H9 (cell line): ENCODE measurements at regions not wholly inside any gene's neighbourhood (a gene's known extent, or its start where the extent isn't known, plus 50 kb on each side); places are given as distances from the start of the nearest gene placed in this dataset.
"Not testable (repeated sequence)": the region's sequence is repeated elsewhere in the genome, so short reads cannot be mapped to it uniquely, and the experiment has no call there.

Experiments used
- DNase-seq: peaks from one replicate; pipeline ENCODE4 v3.0.0-alpha.2; 2017
- H2AFZ ChIP-seq: one replicate; pipeline ENCODE4 v1.6.1; 2013; ENCODE audit warnings: mild to moderate bottlenecking, low read length, control low read depth, moderate library complexity
- H2AK5ac ChIP-seq: 2 replicates; pipeline ENCODE4 v1.6.1; 2013; ENCODE audit warnings: low read length, control low read depth, mixed read lengths; ENCODE audit not compliant: insufficient read length
- H2BK120ac ChIP-seq: one replicate; pipeline ENCODE4 v1.6.1; 2013; ENCODE audit warnings: low read depth, mild to moderate bottlenecking, low read length, control low read depth, inconsistent platforms; ENCODE audit not compliant: poor library complexity, severe bottlenecking
- H2BK12ac ChIP-seq: 2 replicates; pipeline ENCODE4 v1.6.1; 2013; ENCODE audit warnings: low read length, control low read depth, mixed read lengths, low read depth; ENCODE audit not compliant: insufficient read length
- H2BK15ac ChIP-seq: 2 replicates; pipeline ENCODE4 v1.6.1; 2013; ENCODE audit warnings: low read depth, low read length, control low read depth
- H2BK20ac ChIP-seq: one replicate; pipeline ENCODE4 v1.6.1; 2013; ENCODE audit warnings: low read depth, mild to moderate bottlenecking, low read length, control low read depth, inconsistent platforms; ENCODE audit not compliant: poor library complexity, severe bottlenecking
- H2BK5ac ChIP-seq: 2 replicates; pipeline ENCODE4 v1.6.1; 2013; ENCODE audit warnings: low read length, control low read depth, mixed read lengths; ENCODE audit not compliant: insufficient read length
- H3K14ac ChIP-seq: 2 replicates; pipeline ENCODE4 v1.6.1; 2013; ENCODE audit warnings: low read length, control low read depth; ENCODE audit not compliant: insufficient read depth
- H3K18ac ChIP-seq: 2 replicates; pipeline ENCODE4 v1.6.1; 2013; ENCODE audit warnings: low read depth, mild to moderate bottlenecking, mixed read lengths, low read length, control low read depth; ENCODE audit not compliant: insufficient read length
- H3K23ac ChIP-seq: 2 replicates; pipeline ENCODE4 v1.6.1; 2013; ENCODE audit warnings: low read length, control low read depth, mixed read lengths, low read depth; ENCODE audit not compliant: insufficient read length
- H3K23me2 ChIP-seq: 2 replicates; pipeline ENCODE4 v1.6.1; 2013; ENCODE audit warnings: low read depth, mild to moderate bottlenecking, mixed read lengths, low read length, control low read depth; ENCODE audit not compliant: insufficient read length, poor library complexity, severe bottlenecking
- H3K27ac ChIP-seq: 2 replicates; pipeline ENCODE4 v1.5.1; 2013; ENCODE audit warnings: low read length, control low read depth, mixed read lengths, low read depth; ENCODE audit not compliant: insufficient read length
- H3K27me3 ChIP-seq: 2 replicates; pipeline ENCODE4 v1.6.1; 2013; ENCODE audit warnings: low read length, control low read depth, inconsistent platforms; ENCODE audit not compliant: insufficient read depth
- H3K4ac ChIP-seq: 2 replicates; pipeline ENCODE4 v1.6.1; 2013; ENCODE audit warnings: low read depth, mild to moderate bottlenecking, control low read depth, inconsistent platforms, low read length, moderate library complexity
- H3K4me1 ChIP-seq: 2 replicates; pipeline ENCODE4 v1.6.1; 2013; ENCODE audit warnings: low read length, control low read depth, inconsistent platforms; ENCODE audit not compliant: insufficient read depth
- H3K4me2 ChIP-seq: 2 replicates; pipeline ENCODE4 v1.6.1; 2013; ENCODE audit warnings: low read length, control low read depth, mixed read lengths; ENCODE audit not compliant: insufficient read length, insufficient read depth
- H3K56ac ChIP-seq: 2 replicates; pipeline ENCODE4 v1.6.1; 2013; ENCODE audit warnings: low read depth, mild to moderate bottlenecking, mixed read lengths, low read length, control low read depth; ENCODE audit not compliant: insufficient read length
- H3K79me1 ChIP-seq: 2 replicates; pipeline ENCODE4 v1.6.1; 2013; ENCODE audit warnings: low read depth, mild to moderate bottlenecking, moderate library complexity, low read length, control low read depth, inconsistent platforms; ENCODE audit not compliant: insufficient read depth, poor library complexity, severe bottlenecking
- H3K79me2 ChIP-seq: 2 replicates; pipeline ENCODE4 v1.6.1; 2013; ENCODE audit warnings: low read length, control low read depth, inconsistent platforms; ENCODE audit not compliant: insufficient read depth
- H3K9ac ChIP-seq: 2 replicates; pipeline ENCODE4 v1.6.1; 2013; ENCODE audit warnings: low read length, control low read depth, mixed read lengths; ENCODE audit not compliant: insufficient read length; ENCODE audit errors: extremely low read depth
- H3K9me3 ChIP-seq: one replicate; pipeline ENCODE4 v1.6.1; 2013; ENCODE audit warnings: low read depth, low read length, inconsistent platforms; ENCODE audit not compliant: control insufficient read depth
- H3T11ph ChIP-seq: one replicate; pipeline ENCODE4 v1.6.1; 2013; ENCODE audit warnings: mild to moderate bottlenecking, low read length, control low read depth, inconsistent platforms
- H4K20me1 ChIP-seq: one replicate; pipeline ENCODE4 v1.6.1; 2013; ENCODE audit not compliant: control insufficient read depth, insufficient read length, insufficient read depth
- H4K5ac ChIP-seq: 2 replicates; pipeline ENCODE4 v1.6.1; 2013; ENCODE audit warnings: low read depth, mild to moderate bottlenecking, mixed read lengths, low read length, control low read depth; ENCODE audit not compliant: insufficient read length
- H4K8ac ChIP-seq: replicated peaks from 2 replicates; pipeline ENCODE4 v1.6.1; 2013; ENCODE audit warnings: low read length, control low read depth, mixed read lengths, low read depth; ENCODE audit not compliant: insufficient read length
- H4K91ac ChIP-seq: 2 replicates; pipeline ENCODE4 v1.6.1; 2013; ENCODE audit warnings: low read depth, mild to moderate bottlenecking, moderate library complexity, mixed read lengths, low read length, control low read depth; ENCODE audit not compliant: insufficient read length
- H3K27ac Mint-ChIP-seq, 3 experiments: 2 replicates in 2 of 3; 3 replicates in 1 of 3; pipeline ENCODE4 v1.8.0; 2020 to 2021; ENCODE audit warnings: mixed read lengths in 3 of 3, mild to moderate bottlenecking in 1 of 3, moderate library complexity in 1 of 3
- H3K27me3 Mint-ChIP-seq: 2 replicates; pipeline ENCODE4 v1.8.0; 2021; ENCODE audit warnings: low read depth, mild to moderate bottlenecking, moderate library complexity, mixed read lengths
- H3K36me3 Mint-ChIP-seq, 3 experiments: 2 replicates in 2 of 3; 3 replicates in 1 of 3; pipeline ENCODE4 v1.8.0; 2020 to 2021; ENCODE audit warnings: low read depth in 3 of 3, mixed read lengths in 3 of 3; ENCODE audit not compliant: insufficient read depth in 1 of 3
- H3K4me1 Mint-ChIP-seq, 2 experiments: 2 replicates each; pipeline ENCODE4 v1.8.0; 2020; ENCODE audit warnings: mixed read lengths in 2 of 2
- H3K4me3 Mint-ChIP-seq, 2 experiments: 2 replicates in 1 of 2; 3 replicates in 1 of 2; pipeline ENCODE4 v1.8.0; 2020 to 2021; ENCODE audit warnings: mild to moderate bottlenecking in 2 of 2, mixed read lengths in 2 of 2, moderate library complexity in 1 of 2
- H3K9me3 Mint-ChIP-seq, 2 experiments: 2 replicates in 1 of 2; 3 replicates in 1 of 2; pipeline ENCODE4 v1.8.0; 2020; ENCODE audit warnings: mild to moderate bottlenecking in 2 of 2, mixed read lengths in 2 of 2, moderate library complexity in 1 of 2
- CTCF ChIP-seq: fragments of 200-600 bp; sonication (generic); conservative IDR thresholded peaks from 3 replicates; pipeline ENCODE4 v1.8.0; 2021; ENCODE audit warnings: antibody characterized with exemption, mild to moderate bottlenecking
- WGBS: extraction: QIAGEN DNeasy Blood & Tissue Kit; methylation state at CpG from one replicate; pipeline ENCODE4 v1.1.7; 2013; ENCODE audit warnings: missing lambda C conversion rate, low lambda C conversion rate, mixed read lengths; ENCODE audit not compliant: insufficient read length; ENCODE audit errors: extremely low coverage; 5-methylcytosine and 5-hydroxymethylcytosine counted together

GRCh38 chr21:16218682-16219343, 489.0 kb downstream of the USP25 start:
- H2AFZ ChIP-seq, result no peak overlapping the region
- Mint-ChIP-seq H3K36me3 (no peaks in the 10 kb centered on the region), H3K27ac (no peak overlapping the region), H3K27me3 (no peaks in the 10 kb centered on the region; the same call in 1 of the 2 replicates), H3K4me3 (no peak overlapping the region), H3K4me1 (no peaks in the 10 kb centered on the region), H3K9me3 (no peaks in the 10 kb centered on the region)
- H3K4me1 ChIP-seq, result no peaks in the 10 kb centered on the region
- H2BK12ac ChIP-seq, result no peak overlapping the region
- no peak overlapping the region for H3K9ac ChIP-seq
- no peak overlapping the region for H3K4ac ChIP-seq
- no peak overlapping the region for H3K27ac ChIP-seq
- H3K27me3 ChIP-seq, result no peaks in the 10 kb centered on the region
- H4K91ac ChIP-seq, result no peak overlapping the region
- no peak overlapping the region for H2BK20ac ChIP-seq
- no peaks in the 10 kb centered on the region; the same call in 1 of the 2 replicates for H3K79me2 ChIP-seq
- H3K56ac ChIP-seq, result no peak overlapping the region
- H2AK5ac ChIP-seq, result no peak overlapping the region
- no peak for DNase-seq
- H2BK5ac ChIP-seq, result no peak overlapping the region
- H4K5ac ChIP-seq, result no peak overlapping the region
- H3K4me2 ChIP-seq, result no peak overlapping the region
- H2BK120ac ChIP-seq, result no peak overlapping the region
- H3K9me3 ChIP-seq, result no peaks in the 10 kb centered on the region
- H4K8ac ChIP-seq, result no peak overlapping the region
- no peaks in the 10 kb centered on the region for H3K79me1 ChIP-seq
- WGBS, result no CpG with 5 or more reads among the region's 4 CpGs
- no peak overlapping the region for H2BK15ac ChIP-seq
- H3K23ac ChIP-seq, result no peak overlapping the region
- TF ChIP-seq CTCF, result no peak
- H4K20me1 ChIP-seq, result no peaks in the 10 kb centered on the region
- H3K23me2 ChIP-seq, result no peaks in the 10 kb centered on the region
- H3T11ph ChIP-seq, result no peak overlapping the region
- H3K14ac ChIP-seq, result no peak overlapping the region
- no peak overlapping the region for H3K18ac ChIP-seq

- peak; percentile 43 for DNase-seq
- not testable (repeated sequence) for H3K27me3 ChIP-seq, H2BK15ac ChIP-seq, H3K27me3 Mint-ChIP-seq, H3K36me3 Mint-ChIP-seq, H3K14ac ChIP-seq, H2BK20ac ChIP-seq, H3K4me1 ChIP-seq, H3T11ph ChIP-seq, H2AK5ac ChIP-seq, H3K27ac Mint-ChIP-seq, H3K9ac ChIP-seq, H3K9me3 ChIP-seq, H2BK120ac ChIP-seq, H4K91ac ChIP-seq, H4K8ac ChIP-seq, H3K4me2 ChIP-seq, H2BK5ac ChIP-seq, H3K56ac ChIP-seq, H2BK12ac ChIP-seq, H3K79me2 ChIP-seq, H4K20me1 ChIP-seq, H4K5ac ChIP-seq, H3K4ac ChIP-seq, H3K4me3 Mint-ChIP-seq, H3K79me1 ChIP-seq, H3K18ac ChIP-seq, H3K23me2 ChIP-seq, H2AFZ ChIP-seq, H3K23ac ChIP-seq, H3K27ac ChIP-seq
- H3K4me1 Mint-ChIP-seq, result peaks cover 10 to 12% of the 10 kb centered on the region in 2 experiments
- peaks cover 6 to 15% of the 10 kb centered on the region in 2 experiments for H3K9me3 Mint-ChIP-seq
- no CpG with 5 or more reads among the region's 3 CpGs for WGBS
Measured at GRCh38 chr21:16224756-16225155, 495.0 kb downstream of the USP25 start.
